ENCODE measurements at regions not wholly inside any gene's neighbourhood (a gene's known extent, or its start where the extent isn't known, plus 50 kb on each side); places are given as distances from the start of the nearest gene placed in this dataset.
"Not testable (repeated sequence)": the region's sequence is repeated elsewhere in the genome, so short reads cannot be mapped to it uniquely, and the experiment has no call there.

GRCh38 chr3:102936511-102937045 is 501.8 kb downstream of the ZPLD1 start:
- no peak for DNase-seq

DNA sequence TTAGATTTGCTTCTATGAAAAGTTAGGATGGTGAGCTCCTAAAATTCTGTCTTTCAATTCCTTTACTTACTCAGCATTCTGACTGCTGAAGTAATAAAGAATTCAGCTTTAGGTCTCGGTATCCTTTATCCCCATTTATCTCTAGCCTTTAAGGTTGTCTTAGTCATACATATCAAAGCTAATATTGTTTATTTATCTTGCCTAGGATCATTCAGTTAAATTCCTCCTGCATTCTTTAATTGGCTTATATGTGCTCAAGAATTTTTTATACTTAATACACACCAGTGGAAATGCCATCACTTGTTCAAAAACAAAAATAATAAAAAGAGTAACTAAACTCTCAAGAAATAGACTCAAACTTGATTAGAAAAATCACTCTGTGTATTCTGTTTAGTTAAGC is 507.0 kb downstream of the ZPLD1 start:
- DNase-seq: no peak

DNA sequence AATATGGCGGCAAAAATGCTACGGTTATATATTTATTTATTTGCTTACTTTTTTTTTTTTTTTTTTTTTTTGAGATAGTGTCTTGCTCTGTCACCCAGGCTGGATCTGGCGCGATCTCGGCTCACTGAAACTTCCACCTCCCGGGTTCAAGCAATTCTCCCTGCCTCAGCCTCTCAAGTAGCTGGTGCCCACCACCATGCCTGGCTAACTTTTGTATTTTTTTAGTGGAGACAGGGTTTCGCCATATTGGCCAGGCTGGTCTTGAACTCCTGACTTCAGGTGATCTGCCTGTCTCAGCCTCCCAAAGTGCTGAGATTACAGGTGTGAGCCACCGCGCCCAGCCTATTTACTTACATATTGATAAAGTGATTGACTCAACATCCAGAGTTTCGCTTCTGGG is 511.6 kb downstream of the ZPLD1 start:
- not testable (repeated sequence) for DNase-seq

GRCh38 chr3:102972350-102972749 is 537.5 kb downstream of the ZPLD1 start:
- DNase-seq: no peak

DNA sequence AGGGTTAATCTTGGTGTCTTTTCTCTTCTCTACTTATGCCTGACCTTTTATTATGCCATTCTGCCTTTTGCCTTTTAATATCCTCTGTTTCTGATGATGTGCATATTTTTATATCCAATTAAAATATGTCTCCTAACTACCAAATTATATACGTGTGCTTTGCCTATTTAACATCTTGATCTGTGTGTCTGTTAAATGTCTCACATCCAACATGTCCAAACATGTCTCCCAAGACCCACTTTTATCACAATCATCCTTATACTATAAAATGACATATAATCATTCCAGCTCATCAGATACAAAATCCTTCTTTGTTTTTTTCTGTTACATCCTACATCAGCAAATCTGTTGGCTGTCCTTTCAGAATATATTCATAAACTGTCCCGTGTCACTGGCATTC is 539.5 kb downstream of the ZPLD1 start:
- DNase-seq: no peak

GRCh38 chr3:102979191-102979590 is 544.4 kb downstream of the ZPLD1 start:
- DNase-seq: no peak

DNA sequence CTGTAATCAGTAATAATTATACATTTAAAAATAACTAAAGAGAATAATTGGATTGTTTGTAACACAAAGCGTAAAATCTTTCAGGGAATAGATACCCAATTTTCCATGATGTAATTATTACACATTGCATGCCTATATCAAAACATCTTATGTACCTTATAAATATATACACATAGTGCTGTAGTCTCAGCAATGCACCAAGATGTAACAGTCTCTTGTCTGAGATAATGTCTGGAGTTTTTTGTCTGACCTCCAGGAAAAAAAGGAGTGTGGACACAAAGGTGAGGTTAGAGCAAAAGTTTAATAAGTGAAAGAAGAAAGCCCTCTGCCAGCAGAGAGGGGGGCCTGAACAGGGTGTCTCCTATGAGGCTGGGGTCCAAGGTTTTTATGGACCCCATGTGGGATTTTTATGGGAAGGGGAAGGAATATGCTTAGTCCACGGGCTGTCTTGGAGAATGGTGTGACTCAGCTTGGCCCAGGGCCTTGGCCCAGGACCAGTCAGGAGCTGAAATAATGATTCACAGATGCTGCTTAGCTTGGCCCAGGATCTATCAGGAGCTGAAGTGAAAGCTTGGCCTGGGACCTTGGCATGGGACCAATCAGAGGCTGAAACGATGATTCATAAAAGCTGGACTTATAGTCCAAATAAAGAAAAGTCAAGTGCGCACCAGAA is 545.0 kb downstream of the ZPLD1 start:
- peak; percentile 90 for DNase-seq

- no peak for DNase-seq
Measured at GRCh38 chr3:102980355-102980696, 545.5 kb downstream of the ZPLD1 start.

DNA sequence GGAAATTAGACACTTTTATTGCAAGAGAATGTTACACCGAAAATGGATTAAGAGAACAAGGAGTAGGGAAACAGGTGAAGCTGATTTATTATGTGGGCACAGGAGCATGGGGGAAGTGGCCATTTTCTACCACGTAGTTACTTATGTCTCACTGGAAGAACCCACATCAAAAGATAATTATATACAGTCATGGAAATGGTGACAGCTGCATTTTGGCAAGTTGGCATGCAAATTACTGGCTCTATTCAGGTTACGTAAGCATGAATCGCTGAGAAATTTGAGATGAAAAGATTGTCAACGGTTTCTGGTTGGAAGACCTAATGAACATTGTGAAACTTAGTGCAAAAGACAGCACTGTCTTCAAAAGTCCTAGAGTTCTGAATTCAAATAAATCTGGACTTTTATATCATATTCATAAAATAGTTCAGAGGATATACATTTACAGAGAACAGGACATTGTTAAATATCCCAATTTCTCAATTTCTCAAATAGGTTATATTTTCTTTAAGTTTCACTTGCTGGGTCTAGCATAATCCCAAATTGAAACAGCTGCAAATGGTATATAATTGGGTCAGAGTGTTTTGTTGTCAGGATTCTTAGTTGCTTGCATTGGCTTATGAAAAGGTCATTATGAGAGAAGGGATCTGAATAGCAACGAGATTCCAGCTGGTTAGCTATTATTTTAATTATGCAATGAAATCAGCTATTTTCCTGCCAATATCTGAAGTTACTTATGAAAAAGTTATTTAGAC is 567.8 kb downstream of the ZPLD1 start:
- peak; percentile 46 for DNase-seq

- no peak for DNase-seq
Measured at GRCh38 chr3:103006526-103007183, 571.8 kb downstream of the ZPLD1 start.

DNA sequence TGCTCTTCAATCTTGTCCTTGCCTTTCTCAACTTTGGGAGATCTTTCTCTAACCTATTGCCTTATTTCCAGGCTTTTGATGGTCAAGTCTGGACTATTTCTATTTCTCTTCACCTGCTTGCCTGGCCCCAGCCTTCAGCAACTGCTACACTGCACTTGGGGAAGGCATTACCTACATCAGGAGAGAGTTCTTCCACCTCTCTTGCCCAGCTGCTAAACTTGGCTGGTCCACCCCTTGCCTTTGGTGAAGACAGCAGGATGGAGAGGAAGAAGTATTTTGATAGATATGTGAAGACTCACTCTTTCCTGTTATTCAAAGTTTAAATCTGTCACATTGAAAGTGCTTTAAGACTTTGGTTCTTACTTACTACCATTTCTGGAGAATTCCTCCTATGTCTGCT is 574.8 kb downstream of the ZPLD1 start:
- DNase-seq: no peak

- DNase-seq: no peak
Measured at GRCh38 chr3:103025880-103026279, 591.1 kb downstream of the ZPLD1 start.

DNA sequence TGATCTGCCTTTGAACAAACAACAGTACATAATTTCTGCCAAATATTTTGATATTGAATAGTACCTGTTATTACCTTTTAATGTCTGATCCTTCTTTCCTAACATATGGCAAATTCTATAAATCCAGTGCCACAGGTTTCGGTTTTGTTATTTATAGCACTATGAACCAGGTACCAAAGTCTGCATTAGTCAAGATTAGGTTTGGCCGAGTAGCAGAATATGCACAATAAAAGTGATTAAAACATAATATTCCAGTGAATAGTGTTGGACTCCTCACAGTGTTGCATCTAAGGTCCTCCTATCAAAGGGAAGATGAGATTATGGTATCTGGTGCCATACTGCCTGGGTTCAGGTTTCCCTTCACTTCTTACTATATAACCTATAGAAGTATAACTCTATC is 599.0 kb downstream of the ZPLD1 start:
- DNase-seq: no peak

DNA sequence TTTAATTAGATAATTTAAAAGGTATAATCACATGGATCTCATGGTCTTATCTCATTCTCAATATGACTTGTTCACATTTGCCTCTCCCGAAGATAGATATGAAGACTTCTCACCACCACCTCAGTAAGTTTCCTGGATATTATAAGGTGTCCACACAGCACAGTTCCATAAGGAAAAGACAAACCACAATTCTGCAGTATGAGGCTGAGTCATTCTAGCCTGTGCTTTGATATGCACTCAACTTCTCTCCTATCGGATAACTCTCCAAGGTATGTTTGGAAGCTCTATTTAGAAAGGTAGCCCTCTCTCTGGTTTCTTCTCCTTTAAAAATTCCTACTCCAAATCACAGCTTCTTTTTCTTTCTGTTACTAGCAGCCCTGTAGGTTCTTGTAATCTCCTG is 612.8 kb downstream of the ZPLD1 start:
- no peak for DNase-seq

DNA sequence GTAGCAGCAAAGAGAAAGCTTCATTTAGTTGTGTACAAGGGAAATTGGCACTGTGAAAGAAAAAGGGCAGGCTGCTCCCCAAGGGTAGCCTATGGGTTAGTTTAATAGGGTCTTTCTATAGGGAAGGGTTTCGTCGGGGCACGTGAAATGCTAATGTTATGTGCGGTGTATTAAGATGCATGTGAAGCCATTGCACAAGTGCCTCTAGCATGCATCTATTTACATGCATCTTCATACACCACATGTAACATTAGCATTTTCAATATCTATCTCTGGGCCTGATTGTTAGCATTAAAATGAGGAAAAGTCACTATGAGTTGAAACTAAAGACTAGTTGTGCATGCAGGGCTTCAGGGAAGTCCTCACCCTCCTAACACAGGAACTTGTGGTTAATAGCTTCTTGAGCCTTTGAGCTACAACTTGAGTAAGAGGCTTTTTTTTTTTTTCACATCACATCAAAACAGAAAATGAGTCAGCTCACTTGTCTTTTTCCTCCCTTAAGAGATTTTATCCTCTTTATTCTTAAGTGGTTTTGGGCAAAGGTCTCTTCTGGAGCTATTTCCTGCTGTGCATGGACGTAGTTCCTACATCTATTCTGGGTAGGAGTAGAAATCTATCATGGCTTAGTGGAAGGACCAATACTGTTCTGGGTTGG is 613.4 kb downstream of the ZPLD1 start:
- no peak for DNase-seq

GRCh38 chr3:103052236-103052830 is 617.5 kb downstream of the ZPLD1 start:
- DNase-seq: peak; percentile 21

- no peak for DNase-seq
Measured at GRCh38 chr3:103055021-103055520, 620.3 kb downstream of the ZPLD1 start.

GRCh38 chr3:103056542-103056941 is 621.7 kb downstream of the ZPLD1 start:
- no peak for DNase-seq

- peak; percentile 3 for DNase-seq
Measured at GRCh38 chr3:103057003-103057402, 622.2 kb downstream of the ZPLD1 start.

GRCh38 chr3:103057487-103057886 is 622.7 kb downstream of the ZPLD1 start:
- DNase-seq: no peak

DNA sequence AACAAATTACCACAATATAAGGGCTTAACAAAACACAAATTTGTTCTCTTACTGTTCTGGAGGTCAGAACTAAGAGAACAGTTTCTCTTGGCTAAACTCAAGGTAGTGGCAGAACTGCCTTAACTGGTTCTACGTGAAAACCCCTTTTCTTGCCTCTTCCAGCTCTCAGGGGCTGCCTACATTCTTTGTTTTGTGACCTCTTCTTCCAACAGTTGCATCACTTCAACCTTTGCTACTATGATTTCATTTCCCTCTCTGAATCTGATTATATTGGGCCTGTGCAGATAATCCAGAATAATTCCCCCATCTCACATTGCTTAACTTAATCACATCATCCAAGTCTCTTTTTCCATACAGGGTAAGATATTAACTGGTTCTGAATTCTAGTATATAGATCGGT is 624.6 kb downstream of the ZPLD1 start:
- no peak for DNase-seq

- no peak for DNase-seq
Measured at GRCh38 chr3:103060242-103060641, 625.4 kb downstream of the ZPLD1 start.

- no peak for DNase-seq
Measured at GRCh38 chr3:103067963-103068362, 633.1 kb downstream of the ZPLD1 start.
